HG02678 (cell line): ENCODE measurements at regions not wholly inside any gene's neighbourhood (a gene's known extent, or its start where the extent isn't known, plus 50 kb on each side); places are given as distances from the start of the nearest gene placed in this dataset.

ENCODE experiments used
- ATAC-seq: cut with Tn5 transposase; IDR thresholded peaks from one replicate; pipeline ENCODE4 v1.9.1; 2021; ENCODE audit warnings: mild to moderate bottlenecking, moderate library complexity; ENCODE audit not compliant: unreplicated experiment

- ATAC-seq, result no peak
Measured at GRCh38 chr1:229883504-229884200, 183.4 kb upstream of the GALNT2 start.

- ATAC-seq, result no peak
Measured at GRCh38 chr1:229884765-229885164, 182.3 kb upstream of the GALNT2 start.

GRCh38 chr1:229885568-229886495 lies 181.2 kb upstream of the GALNT2 start:
- ATAC-seq, result no peak

DNA sequence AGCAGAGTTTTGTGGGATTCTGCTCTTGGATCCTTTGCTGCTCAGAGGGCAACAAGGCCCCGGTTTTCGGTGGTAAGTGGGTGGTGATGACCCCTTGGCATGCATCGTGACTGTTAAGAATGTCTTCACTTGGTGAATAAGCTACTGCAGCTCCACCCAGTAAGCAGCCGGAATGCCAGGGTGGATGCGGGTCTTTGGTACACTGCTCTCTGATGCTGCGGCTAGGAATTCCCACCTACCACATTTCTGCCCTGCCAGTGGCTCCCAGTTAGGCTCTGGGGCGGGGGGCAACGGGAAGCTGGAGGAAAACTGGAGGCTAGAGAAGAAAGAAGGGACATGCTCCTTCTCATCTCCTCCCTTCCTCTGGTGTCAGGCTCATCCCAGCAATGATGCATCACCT lies 180.4 kb upstream of the GALNT2 start:
- ATAC-seq, result no peak

GRCh38 chr1:229887043-229887822 lies 179.8 kb upstream of the GALNT2 start:
- no peak for ATAC-seq

DNA sequence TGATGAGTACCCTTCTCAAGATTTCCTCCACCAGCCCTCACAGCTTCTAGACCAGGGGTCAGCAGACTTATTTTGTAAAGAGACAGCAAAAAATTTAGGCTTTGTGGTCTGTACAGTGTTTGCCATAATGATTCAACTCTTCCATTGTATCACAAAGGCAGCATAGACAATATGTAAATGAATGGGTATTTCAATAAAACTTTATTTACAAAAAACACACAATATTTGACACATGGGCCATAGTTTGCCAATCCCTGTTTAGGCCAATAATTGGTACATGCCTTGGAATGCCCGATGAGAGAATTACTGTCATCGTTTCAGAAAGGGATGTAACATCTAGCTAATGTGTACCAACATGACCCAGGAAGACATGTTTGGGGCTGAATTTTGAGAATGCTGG lies 178.9 kb upstream of the GALNT2 start:
- no peak for ATAC-seq

DNA sequence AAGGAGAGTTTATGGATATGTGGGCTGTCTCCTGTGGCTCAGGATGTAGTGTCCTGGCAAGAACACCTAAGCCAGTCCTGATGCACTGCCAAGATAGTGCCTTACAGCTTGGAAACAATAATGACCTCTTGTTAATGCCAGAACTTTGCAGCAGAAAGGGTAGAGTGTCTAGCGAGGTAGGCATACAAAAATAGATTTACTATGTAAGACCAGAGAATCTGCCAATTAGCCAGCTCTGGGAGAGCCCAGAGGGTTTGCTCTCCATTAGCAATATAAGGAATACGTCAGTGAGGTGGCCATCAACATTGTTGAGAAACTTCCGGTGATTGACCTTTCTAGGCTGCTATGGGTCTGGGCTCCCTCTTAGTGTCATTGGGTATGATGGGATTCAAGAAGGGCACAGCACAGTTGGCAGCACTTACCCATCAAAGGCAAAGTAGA lies 178.5 kb upstream of the GALNT2 start:
- ATAC-seq, result no peak

GRCh38 chr1:229889031-229889517 lies 178.0 kb upstream of the GALNT2 start:
- no peak for ATAC-seq

DNA sequence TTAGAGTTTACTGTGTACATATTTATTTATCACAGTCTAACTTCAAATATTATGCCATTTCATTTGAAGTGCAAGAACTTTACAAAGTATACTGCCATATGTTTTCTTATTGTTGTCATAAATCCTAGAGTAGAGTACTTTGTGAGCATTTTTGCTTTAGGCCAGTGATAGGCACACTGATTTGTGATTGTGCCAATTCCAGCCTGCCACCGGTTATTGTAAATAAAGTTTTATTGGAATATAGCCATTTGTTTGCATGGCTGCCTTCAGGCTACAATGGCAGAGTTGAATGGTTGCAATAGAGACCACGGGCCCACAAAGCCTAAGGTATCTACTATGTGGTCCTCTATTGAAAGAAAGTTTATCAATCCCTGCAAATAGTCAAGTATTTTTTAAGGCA lies 175.8 kb upstream of the GALNT2 start:
- ATAC-seq, result no peak

GRCh38 chr1:229892515-229893117 lies 174.4 kb upstream of the GALNT2 start:
- no peak for ATAC-seq

DNA sequence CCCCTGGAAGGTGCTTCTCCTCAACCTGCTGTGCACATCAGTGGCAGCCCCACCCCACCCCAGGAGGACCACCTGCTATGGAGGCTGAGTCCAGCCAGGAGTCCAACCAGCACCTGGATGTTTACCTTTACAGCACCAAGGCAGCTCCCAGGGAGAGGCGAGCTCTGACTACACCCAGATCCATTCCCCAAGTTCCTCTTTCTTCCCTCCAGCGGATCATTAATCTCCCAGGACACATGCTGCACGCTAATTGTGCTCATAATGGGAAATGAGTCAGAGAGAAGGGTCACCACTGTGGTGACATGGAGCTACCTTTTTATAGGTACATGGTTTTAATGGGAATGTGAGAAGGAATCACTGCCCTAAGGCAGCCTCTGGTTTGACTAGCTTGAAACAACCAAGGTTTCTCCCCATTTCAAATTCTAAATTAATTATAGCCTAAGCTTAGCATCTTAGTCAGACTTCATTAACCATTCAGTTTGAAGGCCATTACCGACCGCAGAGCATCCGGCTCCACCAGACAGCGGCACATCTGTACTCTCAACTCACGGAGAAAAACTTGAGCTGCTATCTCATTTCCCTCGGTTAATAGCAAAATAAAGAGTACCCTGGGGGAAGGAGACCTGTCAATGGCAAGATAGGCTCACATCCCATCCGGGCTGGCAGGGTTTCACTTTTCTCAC lies 173.1 kb upstream of the GALNT2 start:
- no peak for ATAC-seq

DNA sequence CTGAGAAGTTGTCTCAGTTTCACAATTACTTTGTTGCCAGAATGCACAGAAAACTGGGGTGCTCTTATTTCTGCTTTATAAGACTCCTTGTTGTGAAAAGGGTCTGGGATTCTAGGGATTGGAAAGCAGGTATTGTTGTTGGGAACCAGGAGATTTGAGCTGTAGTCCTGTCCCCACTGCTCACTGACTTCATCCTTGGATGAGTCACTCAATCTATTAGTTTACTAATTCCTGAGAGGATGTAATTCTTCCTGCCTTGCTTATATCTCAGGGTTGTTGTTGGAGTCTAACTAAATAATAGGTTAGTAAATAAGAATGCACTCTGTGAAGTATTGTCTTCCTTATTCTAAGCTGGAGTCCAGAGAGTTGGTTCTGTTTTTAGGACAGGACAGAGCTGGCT lies 172.5 kb upstream of the GALNT2 start:
- no peak for ATAC-seq

- ATAC-seq, result no peak
Measured at GRCh38 chr1:229895605-229896004, 171.4 kb upstream of the GALNT2 start.

DNA sequence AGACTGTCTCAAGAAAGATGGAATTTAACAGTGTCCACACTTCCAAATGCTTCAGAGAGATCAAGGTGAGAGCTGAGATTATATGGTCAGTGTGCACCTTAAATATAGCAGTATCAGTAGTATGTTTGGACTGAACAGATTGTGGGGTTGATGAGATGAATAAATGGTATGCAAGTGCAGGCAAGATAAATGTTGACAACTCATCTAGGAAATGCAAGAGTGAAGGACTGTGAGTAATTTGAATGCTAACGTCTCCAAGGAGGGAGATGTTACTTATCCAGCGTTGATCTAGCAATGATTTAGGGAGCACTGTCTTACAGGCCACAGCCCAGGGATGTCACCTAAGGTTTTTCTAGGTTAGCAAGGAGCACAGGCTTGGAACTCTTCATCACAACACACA lies 170.7 kb upstream of the GALNT2 start:
- ATAC-seq, result no peak

DNA sequence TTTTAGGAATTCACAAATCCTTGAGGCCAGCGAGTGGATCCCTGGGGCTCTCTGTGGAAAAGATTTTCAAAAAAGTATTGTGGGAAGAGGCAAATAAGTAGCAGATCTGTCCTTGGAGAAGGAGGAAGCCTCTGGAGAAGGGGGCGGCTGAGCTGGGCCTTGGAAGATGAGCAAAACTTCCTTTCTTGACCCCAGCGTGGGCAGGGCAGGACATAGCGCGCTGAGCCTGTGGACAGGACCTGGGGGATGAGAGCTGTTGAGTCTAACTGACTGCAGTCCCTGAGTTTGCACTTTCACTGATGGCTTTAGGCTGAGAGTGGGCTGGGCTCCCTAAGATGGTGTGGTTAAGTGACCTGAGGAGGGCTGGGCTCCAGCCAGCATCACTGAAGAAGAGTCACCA lies 170.2 kb upstream of the GALNT2 start:
- no peak for ATAC-seq

- ATAC-seq, result no peak
Measured at GRCh38 chr1:229897501-229897900, 169.5 kb upstream of the GALNT2 start.

- no peak for ATAC-seq
Measured at GRCh38 chr1:229900220-229900619, 166.8 kb upstream of the GALNT2 start.

DNA sequence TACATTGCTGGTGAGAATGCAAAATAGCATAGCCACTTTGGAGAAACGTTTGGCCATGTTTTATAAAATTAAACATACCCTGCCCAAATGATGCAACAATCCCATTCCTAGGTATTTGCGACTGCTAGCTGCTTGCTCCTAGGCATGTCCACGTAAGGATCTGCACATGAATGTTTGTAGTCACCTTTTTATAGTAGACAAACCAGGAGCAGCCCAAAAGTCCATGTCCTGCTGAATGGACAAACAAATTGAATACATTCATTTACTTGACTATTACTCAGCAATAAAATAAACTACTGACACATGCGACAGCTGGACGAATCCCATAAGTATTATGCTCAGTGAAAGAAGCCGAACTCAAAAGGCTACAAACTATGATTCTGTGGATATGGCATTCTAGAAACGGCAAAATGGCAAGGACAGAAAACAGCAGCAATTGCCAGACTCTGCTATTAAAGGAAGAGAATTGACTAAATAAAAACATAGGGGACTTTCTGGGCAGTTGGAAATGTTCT lies 161.9 kb upstream of the GALNT2 start:
- no peak for ATAC-seq

- ATAC-seq, result no peak
Measured at GRCh38 chr1:229905652-229906051, 161.4 kb upstream of the GALNT2 start.
